HCT116 (cell line): ENCODE measurements at regions not wholly inside any gene's neighbourhood (a gene's known extent, or its start where the extent isn't known, plus 50 kb on each side); places are given as distances from the start of the nearest gene placed in this dataset.

Experiments used
- ATAC-seq: fragments of 200-7000 bp; cut with Tn5 transposase; 2 replicates; pipeline ENCODE4 v1.9.1; 2020; ENCODE audit warnings: mild to moderate bottlenecking, moderate library complexity
- BruUV-seq: library from RNA; stranded (reverse); fragments of 400-500 nt; replicated peaks from 2 replicates; lab custom pipeline; 2021; lab: Mats Ljungman, UMichigan
- CTCF ChIA-PET: fragments of 300-600 bp; sonication (Branson Sonifier 250); formaldehyde crosslinking; loops from one replicate; lab custom pipeline; 2021; ENCODE audit warnings: antibody characterized with exemption; lab: Charles Lee
- POLR2A ChIA-PET: fragments of 300-600, 350-600 bp; sonication (Branson Sonifier 250); formaldehyde crosslinking; loops from one replicate; lab custom pipeline; 2021; ENCODE audit warnings: antibody characterized with exemption; lab: Charles Lee
- RAD21 ChIA-PET, 2 experiments: fragments of 300-600 bp; sonication (Branson Sonifier 250); formaldehyde crosslinking; loops; one replicate each; lab custom pipeline; 2023; ENCODE audit warnings: low total read pairs in 2 of 2; ENCODE audit not compliant: uncharacterized antibody in 2 of 2, unreplicated experiment in 2 of 2, low non-redundant PET in 1 of 2; lab: Charles Lee
- DNase-seq: peaks from one replicate; pipeline ENCODE4 v3.0.0-alpha.2; 2010; ENCODE audit warnings: low read depth, low spot score
- H2AFZ ChIP-seq: fragments of 200-600 bp; shearing (Covaris generic), sonication (generic); 2 replicates; pipeline ENCODE4 v1.6.1; 2017; ENCODE audit warnings: low read depth, mixed run types, mixed read lengths, antibody characterized with exemption, low read length; ENCODE audit not compliant: poor library complexity, severe bottlenecking
- H3K27ac ChIP-seq: 2 replicates; pipeline ENCODE4 v1.5.1; 2012; ENCODE audit warnings: low read depth, low read length
- H3K27me3 ChIP-seq: fragments of 200-600 bp; sonication (generic); 2 replicates; pipeline ENCODE4 v1.6.1; 2016; ENCODE audit warnings: mixed run types, low read length, mixed read lengths; ENCODE audit not compliant: insufficient read depth
- H3K36me3 ChIP-seq, 2 experiments: fragments of 200-500 bp in 1 of 2; fragments of 200-600 bp in 1 of 2; sonication (Bioruptor generic) in 1 of 2; sonication (generic) in 1 of 2; 2 replicates each; pipeline versions ENCODE4 v1.5.1 to v1.6.1; 2014 to 2016; ENCODE audit warnings: low read length in 2 of 2, inconsistent platforms in 1 of 2, mixed read lengths in 1 of 2, mixed run types in 1 of 2; ENCODE audit not compliant: insufficient read depth in 2 of 2, control insufficient read depth in 1 of 2
- H3K4me1 ChIP-seq, 2 experiments: fragments of 200-600 bp in 1 of 2; sonication (generic) in 1 of 2; 2 replicates each; pipeline versions ENCODE4 v1.5.1 to v1.6.1; 2012 to 2017; ENCODE audit warnings: low read length in 2 of 2, inconsistent platforms in 1 of 2, mild to moderate bottlenecking in 1 of 2, mixed read lengths in 1 of 2, mixed run types in 1 of 2, moderate library complexity in 1 of 2; ENCODE audit not compliant: insufficient read depth in 2 of 2, control insufficient read depth in 1 of 2
- H3K4me2 ChIP-seq: fragments of 200-600 bp; sonication (generic); 2 replicates; pipeline ENCODE4 v1.6.1; 2017; ENCODE audit warnings: mixed run types, low read length, mixed read lengths
- H3K4me3 ChIP-seq, 2 experiments: fragments of 200-600 bp in 1 of 2; sonication (generic) in 1 of 2; replicated peaks in 1 of 2; 2 replicates each; pipeline ENCODE4 v1.5.1; 2011 to 2016; ENCODE audit warnings: low read length in 2 of 2, control low read depth in 1 of 2, low read depth in 1 of 2, mild to moderate bottlenecking in 1 of 2, mixed read lengths in 1 of 2, mixed run types in 1 of 2
- H3K79me2 ChIP-seq: fragments of 200-600 bp; sonication (generic); 2 replicates; pipeline ENCODE4 v1.6.1; 2017; ENCODE audit warnings: mild to moderate bottlenecking, mixed run types, low read length, moderate library complexity, mixed read lengths; ENCODE audit not compliant: insufficient read depth
- H3K9ac ChIP-seq: fragments of 200-600 bp; sonication (generic); 2 replicates; pipeline ENCODE4 v1.6.1; 2016; ENCODE audit warnings: low read length, mixed read lengths
- H3K9me2 ChIP-seq: fragments of 200-600 bp; sonication (generic), shearing (Covaris generic); 2 replicates; pipeline ENCODE4 v1.6.1; 2017; ENCODE audit warnings: mixed run types, mild to moderate bottlenecking, moderate library complexity; ENCODE audit not compliant: insufficient read depth
- H3K9me3 ChIP-seq, 2 experiments: fragments of 200-500 bp in 1 of 2; fragments of 200-600 bp in 1 of 2; sonication (Bioruptor generic) in 1 of 2; sonication (generic) in 1 of 2; 2 replicates each; pipeline ENCODE4 v1.6.1; 2014 to 2017; ENCODE audit warnings: low read length in 2 of 2, mixed read lengths in 2 of 2, inconsistent platforms in 1 of 2, low read depth in 1 of 2, mild to moderate bottlenecking in 1 of 2, mixed run types in 1 of 2, moderate library complexity in 1 of 2; ENCODE audit not compliant: control insufficient read depth in 1 of 2, insufficient read depth in 1 of 2
- H4K20me1 ChIP-seq: fragments of 200-600 bp; sonication (generic), shearing (Covaris generic); 2 replicates; pipeline ENCODE4 v1.6.1; 2017; ENCODE audit warnings: mixed run types, mild to moderate bottlenecking, moderate library complexity; ENCODE audit not compliant: insufficient read depth
- CBX3 ChIP-seq: IDR thresholded peaks from 2 replicates; pipeline ENCODE4 v1.6.1; 2012; ENCODE audit warnings: low read depth
- EGR1 ChIP-seq: IDR thresholded peaks from 2 replicates; pipeline ENCODE4 v1.6.1; 2012; ENCODE audit warnings: low read depth
- FOSL1 ChIP-seq: IDR thresholded peaks from 2 replicates; pipeline ENCODE4 v1.6.1; 2012; ENCODE audit warnings: low read depth
- JUND ChIP-seq: IDR thresholded peaks from 2 replicates; pipeline ENCODE4 v1.6.1; 2012
- POLR2A ChIP-seq: IDR thresholded peaks from 2 replicates; pipeline ENCODE4 v1.7.0; 2011; ENCODE audit warnings: borderline replicate concordance; ENCODE audit not compliant: insufficient read depth, insufficient read length; ENCODE audit errors: extremely low read depth
- RAD21 ChIP-seq: IDR thresholded peaks from 2 replicates; pipeline ENCODE4 v1.6.1; 2012; ENCODE audit warnings: low read depth, mild to moderate bottlenecking
- SIN3A ChIP-seq: IDR thresholded peaks from 2 replicates; pipeline ENCODE4 v1.6.1; 2012; ENCODE audit warnings: low read depth
- TCF7L2 ChIP-seq: IDR thresholded peaks from 2 replicates; pipeline ENCODE4 v1.7.0; 2011; ENCODE audit warnings: borderline replicate concordance, inconsistent platforms; ENCODE audit not compliant: insufficient read depth, insufficient read length; ENCODE audit errors: extremely low read depth
- ZBTB33 ChIP-seq: IDR thresholded peaks from 2 replicates; pipeline ENCODE4 v1.6.1; 2011; ENCODE audit warnings: mild to moderate bottlenecking, low read length, moderate library complexity; ENCODE audit not compliant: insufficient replicate concordance; ENCODE audit errors: extremely low read depth
- ZFX ChIP-seq: fragments of 450-650 bp; IDR thresholded peaks from 2 replicates; pipeline ENCODE4 v1.6.1; 2017
- intact Hi-C: fragments of 100-400 bp; cut with micrococcal nuclease; formaldehyde crosslinking; loops from 2 replicates; pipeline ENCODE4 v1.10.0; 2022
- TF ChIP-seq, protein P1 (sequence below): IDR thresholded peaks from 2 replicates; pipeline ENCODE4 v1.6.1; 2012

GRCh38 chr9:81430727-81431126, 258.6 kb downstream of the TLE1 start:
- H4K20me1 ChIP-seq = no peaks in the 10 kb centered on the region
- H3K9ac ChIP-seq = no peak overlapping the region
- H3K27me3 ChIP-seq = no peaks in the 10 kb centered on the region
- no peaks in the 10 kb centered on the region; a peak in 2 of 4 replicates for H3K9me3 ChIP-seq
- DNase-seq = no peak
- no peak for ATAC-seq
- no peaks in the 10 kb centered on the region for H3K36me3 ChIP-seq
- no TSS peak for BruUV-seq
- no peak overlapping the region for H3K4me3 ChIP-seq
- no peaks in the 10 kb centered on the region for H3K4me1 ChIP-seq
- no peaks in the 10 kb centered on the region for H3K9me2 ChIP-seq
- H3K79me2 ChIP-seq = no peaks in the 10 kb centered on the region
- H3K27ac ChIP-seq = no peak overlapping the region
- TF ChIP-seq FOSL1 = no peak
- TF ChIP-seq EGR1 = no peak
- no peak for TF ChIP-seq TCF7L2
- no peak for TF ChIP-seq POLR2A
- intact Hi-C loops = no loop called here
- H2AFZ ChIP-seq = no peak overlapping the region
- H3K4me2 ChIP-seq = no peak overlapping the region
- RAD21 ChIA-PET = no interaction called here
- POLR2A ChIA-PET = no interaction called here
- CTCF ChIA-PET = no interaction called here

- CTCF ChIA-PET = no interaction called here
- Histone ChIP-seq H4K20me1 (no peaks in the 10 kb centered on the region), H3K4me2 (no peak overlapping the region), H3K27me3 (no peaks in the 10 kb centered on the region), H3K9me3 (no peaks in the 10 kb centered on the region; a peak in 2 of 4 replicates), H3K27ac (no peak overlapping the region), H3K79me2 (no peaks in the 10 kb centered on the region), H3K4me3 (no peak overlapping the region), H2AFZ (no peak overlapping the region), H3K9ac (no peak overlapping the region), H3K4me1 (no peaks in the 10 kb centered on the region), H3K9me2 (no peaks in the 10 kb centered on the region), H3K36me3 (no peaks in the 10 kb centered on the region)
- no peak for ATAC-seq
- intact Hi-C loops = no loop called here
- no peak for DNase-seq
- 0 out of 2 replicates have a peak, but pooled peaks have one; percentile 19 for TF ChIP-seq CBX3
- TF ChIP-seq, protein P1, sequence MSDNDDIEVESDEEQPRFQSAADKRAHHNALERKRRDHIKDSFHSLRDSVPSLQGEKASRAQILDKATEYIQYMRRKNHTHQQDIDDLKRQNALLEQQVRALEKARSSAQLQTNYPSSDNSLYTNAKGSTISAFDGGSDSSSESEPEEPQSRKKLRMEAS = no peak
- no peak for TF ChIP-seq ZFX
- no peak for TF ChIP-seq RAD21
- TF ChIP-seq SIN3A = no peak
- no peak for TF ChIP-seq ZBTB33
- no peak for TF ChIP-seq JUND
- POLR2A ChIA-PET = no interaction called here
- BruUV-seq = no TSS peak
- RAD21 ChIA-PET = no interaction called here
Measured at GRCh38 chr9:81427870-81428269, 261.5 kb downstream of the TLE1 start.
